ENCODE measurements at regions not wholly inside any gene's neighbourhood (a gene's known extent, or its start where the extent isn't known, plus 50 kb on each side); places are given as distances from the start of the nearest gene placed in this dataset.

DNA sequence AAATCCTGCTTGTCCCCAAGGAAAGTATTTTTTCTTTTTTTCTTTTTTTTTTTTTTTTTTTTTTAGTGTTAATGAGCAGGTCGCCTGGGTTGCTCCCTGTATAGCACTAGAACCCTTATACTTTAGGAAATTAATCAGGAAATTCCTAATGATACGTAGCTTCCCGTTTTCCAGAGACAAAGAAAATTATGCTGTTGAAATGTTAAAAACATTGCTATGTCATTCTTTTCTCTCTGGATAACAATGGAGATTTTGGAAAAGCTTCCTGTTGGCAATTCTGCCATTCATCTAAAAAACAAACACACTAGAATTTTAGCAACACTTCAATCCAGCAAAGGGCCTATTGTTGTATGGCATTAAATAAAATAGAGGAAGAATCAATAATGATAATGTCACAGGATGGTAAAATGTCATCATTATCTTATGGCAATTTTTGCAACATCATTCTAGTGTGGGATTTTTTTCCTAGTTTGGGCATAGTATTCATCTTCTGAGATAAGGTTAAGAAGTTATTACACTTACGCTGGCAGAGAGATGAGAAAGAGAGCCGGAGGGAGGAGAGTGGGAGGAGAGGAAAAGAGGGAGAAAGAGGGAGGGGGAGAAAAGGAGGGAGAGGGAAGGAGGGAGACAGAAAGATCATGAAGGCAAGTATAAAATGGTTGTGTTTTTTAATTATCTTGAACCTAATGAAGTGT is 315.8 kb upstream of the PDE4D start:
- TF ChIP-seq, protein P1, sequence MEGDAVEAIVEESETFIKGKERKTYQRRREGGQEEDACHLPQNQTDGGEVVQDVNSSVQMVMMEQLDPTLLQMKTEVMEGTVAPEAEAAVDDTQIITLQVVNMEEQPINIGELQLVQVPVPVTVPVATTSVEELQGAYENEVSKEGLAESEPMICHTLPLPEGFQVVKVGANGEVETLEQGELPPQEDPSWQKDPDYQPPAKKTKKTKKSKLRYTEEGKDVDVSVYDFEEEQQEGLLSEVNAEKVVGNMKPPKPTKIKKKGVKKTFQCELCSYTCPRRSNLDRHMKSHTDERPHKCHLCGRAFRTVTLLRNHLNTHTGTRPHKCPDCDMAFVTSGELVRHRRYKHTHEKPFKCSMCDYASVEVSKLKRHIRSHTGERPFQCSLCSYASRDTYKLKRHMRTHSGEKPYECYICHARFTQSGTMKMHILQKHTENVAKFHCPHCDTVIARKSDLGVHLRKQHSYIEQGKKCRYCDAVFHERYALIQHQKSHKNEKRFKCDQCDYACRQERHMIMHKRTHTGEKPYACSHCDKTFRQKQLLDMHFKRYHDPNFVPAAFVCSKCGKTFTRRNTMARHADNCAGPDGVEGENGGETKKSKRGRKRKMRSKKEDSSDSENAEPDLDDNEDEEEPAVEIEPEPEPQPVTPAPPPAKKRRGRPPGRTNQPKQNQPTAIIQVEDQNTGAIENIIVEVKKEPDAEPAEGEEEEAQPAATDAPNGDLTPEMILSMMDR (conservative IDR thresholded peaks at IDR 0.05 in 1 of 2, IDR thresholded peaks at IDR 0.05 in 1 of 2; ENCODE audit: low read depth in 1 of 2, low read length in 2 of 2), result no peak
- no peak for TF ChIP-seq EZH2 (IDR thresholded peaks at IDR 0.05; ENCODE audit: low read length, missing control alignments)
